ENCODE measurements at regions not wholly inside any gene's neighbourhood (a gene's known extent, or its start where the extent isn't known, plus 50 kb on each side); places are given as distances from the start of the nearest gene placed in this dataset.

DNA sequence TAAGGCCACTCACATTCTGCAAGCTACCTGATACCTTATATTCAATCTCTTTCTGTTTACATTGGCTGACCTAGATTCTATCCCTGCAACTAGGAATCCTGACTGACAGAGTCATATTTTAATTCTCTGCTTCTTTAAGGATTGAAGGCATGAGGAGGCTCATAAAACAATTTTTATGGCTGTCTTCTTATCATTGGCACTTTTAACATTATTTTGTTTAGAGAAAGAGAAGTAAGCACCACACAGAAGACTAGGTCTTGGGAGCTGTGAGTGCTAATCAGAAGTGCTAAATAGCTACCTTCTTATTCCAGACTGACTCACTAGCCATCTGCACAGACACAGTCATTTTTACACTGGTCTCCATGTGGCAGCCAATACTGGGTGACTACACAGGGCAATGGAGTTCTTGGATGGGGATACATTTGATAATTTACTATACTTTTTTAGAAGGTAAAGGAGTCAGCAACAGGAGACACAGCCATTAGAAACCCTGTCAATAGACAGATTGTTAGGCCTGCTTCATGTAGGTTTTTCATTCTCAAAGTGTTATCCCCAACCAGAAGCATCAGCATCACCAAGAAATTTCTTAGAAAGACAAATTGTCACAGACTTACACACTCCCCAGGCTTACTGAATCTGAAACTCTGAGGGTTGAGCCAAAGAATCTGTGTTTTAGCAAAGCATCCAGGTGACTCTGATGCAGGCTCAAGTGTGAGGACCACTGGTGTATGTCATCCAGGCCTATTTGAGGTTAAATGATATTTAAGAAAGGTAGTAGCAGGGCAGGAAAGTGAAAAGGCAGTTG lies 214.1 kb downstream of the DUSP6 start:
- no peak for DNase-seq
- Histone ChIP-seq H3K27ac (no peak overlapping the region), H3K9me3 (no peaks in the 10 kb centered on the region), H3K27me3 (no peaks in the 10 kb centered on the region), H3K4me3 (no peak overlapping the region), H3K4me1 (peaks cover 7 to 13% of the 10 kb centered on the region in 2 donors), H3K36me3 (no peaks in the 10 kb centered on the region)
- intact Hi-C loops (cut with DNase I; ENCODE audit: low total_unique reads) (no loop called here), in situ Hi-C loops (cut with MboI; ENCODE audit: low sequenced_read_pairs in 4 of 4) (no loop called here)
- peak in 1 of 2 donors; percentile 54 for ATAC-seq
- TF ChIP-seq, protein P1, sequence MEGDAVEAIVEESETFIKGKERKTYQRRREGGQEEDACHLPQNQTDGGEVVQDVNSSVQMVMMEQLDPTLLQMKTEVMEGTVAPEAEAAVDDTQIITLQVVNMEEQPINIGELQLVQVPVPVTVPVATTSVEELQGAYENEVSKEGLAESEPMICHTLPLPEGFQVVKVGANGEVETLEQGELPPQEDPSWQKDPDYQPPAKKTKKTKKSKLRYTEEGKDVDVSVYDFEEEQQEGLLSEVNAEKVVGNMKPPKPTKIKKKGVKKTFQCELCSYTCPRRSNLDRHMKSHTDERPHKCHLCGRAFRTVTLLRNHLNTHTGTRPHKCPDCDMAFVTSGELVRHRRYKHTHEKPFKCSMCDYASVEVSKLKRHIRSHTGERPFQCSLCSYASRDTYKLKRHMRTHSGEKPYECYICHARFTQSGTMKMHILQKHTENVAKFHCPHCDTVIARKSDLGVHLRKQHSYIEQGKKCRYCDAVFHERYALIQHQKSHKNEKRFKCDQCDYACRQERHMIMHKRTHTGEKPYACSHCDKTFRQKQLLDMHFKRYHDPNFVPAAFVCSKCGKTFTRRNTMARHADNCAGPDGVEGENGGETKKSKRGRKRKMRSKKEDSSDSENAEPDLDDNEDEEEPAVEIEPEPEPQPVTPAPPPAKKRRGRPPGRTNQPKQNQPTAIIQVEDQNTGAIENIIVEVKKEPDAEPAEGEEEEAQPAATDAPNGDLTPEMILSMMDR (IDR thresholded peaks at IDR 0.05 in 4 of 5, conservative IDR thresholded peaks at IDR 0.05 in 1 of 5), result no peak
- TF ChIP-seq POLR2A (IDR thresholded peaks at IDR 0.05), result no peak

DNA sequence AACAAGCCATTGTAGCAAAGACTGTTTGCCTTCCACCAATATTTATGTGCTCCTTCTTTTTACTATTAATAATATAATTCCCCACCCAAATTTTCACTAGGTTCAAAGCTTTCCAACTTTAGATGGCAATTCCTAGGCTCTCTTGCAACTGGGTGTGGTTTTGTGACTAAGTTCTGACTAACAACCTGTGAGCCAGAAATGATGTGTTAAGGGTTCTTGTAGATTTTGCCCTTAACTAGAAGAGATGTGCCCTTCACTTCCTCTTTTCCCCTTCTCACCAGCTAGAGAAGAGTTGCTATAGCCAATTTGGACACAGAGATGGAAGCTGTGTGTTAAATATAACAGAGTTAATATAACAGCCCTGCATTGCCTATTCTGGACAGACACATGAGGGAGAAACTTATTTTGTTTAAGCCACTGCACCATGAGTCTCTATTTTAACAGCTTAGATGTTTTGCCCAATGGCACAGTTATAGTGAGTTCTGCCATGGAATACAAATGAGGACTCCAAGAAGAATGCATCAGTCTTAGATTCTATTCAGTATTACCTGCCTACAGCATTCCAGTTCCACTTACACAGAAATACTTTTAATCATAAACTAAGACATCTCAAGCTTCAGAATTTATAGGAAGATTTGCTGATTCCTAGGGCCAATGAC lies 216.2 kb downstream of the DUSP6 start:
- DNase-seq (no peak), ATAC-seq (no peak)
- peaks cover 7 to 13% of the 10 kb centered on the region in 2 donors for H3K4me1 ChIP-seq
- in situ Hi-C loops (cut with MboI; ENCODE audit: low sequenced_read_pairs in 4 of 4) (no loop called here), intact Hi-C loops (cut with DNase I; ENCODE audit: low total_unique reads) (no loop called here)
- no peaks in the 10 kb centered on the region for H3K9me3 ChIP-seq
- H3K27ac ChIP-seq, result no peak overlapping the region
- no peaks in the 10 kb centered on the region for H3K27me3 ChIP-seq
- no peak overlapping the region for H3K4me3 ChIP-seq
- TF ChIP-seq, protein P1 (IDR thresholded peaks at IDR 0.05 in 4 of 5, conservative IDR thresholded peaks at IDR 0.05 in 1 of 5), result no peak
- no peak for TF ChIP-seq POLR2A (IDR thresholded peaks at IDR 0.05)
- no peaks in the 10 kb centered on the region for H3K36me3 ChIP-seq

DNA sequence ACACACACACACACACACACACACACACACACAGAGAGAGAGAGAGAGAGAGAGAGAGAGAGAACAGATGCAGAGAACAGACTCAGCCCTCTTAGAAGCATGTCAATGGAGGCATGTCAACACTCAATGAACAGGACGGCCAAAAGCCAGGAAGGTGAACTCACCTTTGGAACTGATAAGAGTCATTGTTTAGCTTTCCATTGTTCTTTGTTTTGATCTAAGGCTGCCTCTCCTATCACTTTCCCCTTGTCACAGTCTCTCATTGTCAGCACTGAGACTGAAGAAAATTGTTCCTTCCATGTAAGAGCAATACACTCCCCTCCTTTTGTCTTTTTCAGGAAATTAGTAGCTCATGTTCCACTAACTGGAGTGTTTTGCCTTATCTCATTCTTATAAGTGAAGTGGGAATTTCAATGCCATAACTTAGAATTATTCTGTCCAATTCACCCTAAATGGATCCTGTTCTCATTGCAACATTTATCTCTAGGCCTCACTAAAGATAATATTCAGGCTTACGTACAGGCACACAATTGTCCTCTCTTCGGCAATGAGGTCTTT lies 218.0 kb downstream of the DUSP6 start:
- Histone ChIP-seq H3K9me3 (no peaks in the 10 kb centered on the region), H3K27ac (no peak overlapping the region), H3K4me3 (no peak overlapping the region), H3K4me1 (peaks cover 7 to 9% of the 10 kb centered on the region in 2 donors), H3K27me3 (no peaks in the 10 kb centered on the region), H3K36me3 (no peaks in the 10 kb centered on the region)
- DNase-seq, result no peak
- ATAC-seq, result no peak
- intact Hi-C loops (cut with DNase I; ENCODE audit: low total_unique reads), result no loop called here
- in situ Hi-C loops (cut with MboI; ENCODE audit: low sequenced_read_pairs in 4 of 4), result no loop called here
- TF ChIP-seq, protein P1 (IDR thresholded peaks at IDR 0.05 in 4 of 5, conservative IDR thresholded peaks at IDR 0.05 in 1 of 5), result no peak
- TF ChIP-seq POLR2A (IDR thresholded peaks at IDR 0.05), result no peak

DNA sequence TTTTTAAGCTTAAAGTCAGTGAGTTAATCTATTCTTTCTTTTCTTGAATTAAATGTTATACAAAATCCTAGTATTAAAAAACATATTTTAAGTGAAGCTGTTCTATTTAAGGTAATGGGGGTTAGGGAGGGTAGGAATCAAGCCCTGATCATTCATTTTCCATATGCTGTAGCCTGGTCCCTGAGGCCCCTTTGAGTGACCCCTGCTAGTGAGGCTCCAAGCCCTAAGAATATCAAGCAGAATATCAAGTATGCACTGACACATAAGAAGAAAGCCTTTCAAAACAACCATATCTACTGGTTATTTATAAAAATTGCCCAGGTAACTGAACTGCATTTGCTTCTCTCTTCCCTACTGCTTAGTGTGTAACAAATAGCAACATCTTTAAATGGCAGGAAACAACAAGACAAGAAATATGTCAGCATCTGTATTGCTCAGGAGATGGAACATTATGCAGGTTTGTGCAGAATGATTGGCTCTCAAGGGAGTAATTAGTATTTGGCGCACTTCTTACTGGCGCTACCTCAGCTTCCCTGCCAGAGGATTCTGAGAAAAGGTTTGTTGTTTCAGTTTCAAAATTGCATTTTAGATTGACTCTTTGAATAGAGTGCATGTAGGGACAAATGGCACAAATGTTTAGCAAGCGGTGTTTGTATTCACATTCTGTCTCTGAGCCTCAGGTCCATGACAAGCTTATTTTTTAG lies 223.0 kb downstream of the DUSP6 start:
- Histone ChIP-seq H3K9me3 (no peaks in the 10 kb centered on the region), H3K36me3 (no peaks in the 10 kb centered on the region), H3K27ac (no peak overlapping the region), H3K4me1 (no peaks in the 10 kb centered on the region), H3K4me3 (no peak overlapping the region), H3K27me3 (no peaks in the 10 kb centered on the region)
- in situ Hi-C loops (cut with MboI; ENCODE audit: low sequenced_read_pairs in 4 of 4), result no loop called here
- intact Hi-C loops (cut with DNase I; ENCODE audit: low total_unique reads), result no loop called here
- DNase-seq (no peak), ATAC-seq (no peak)
- TF ChIP-seq, protein P1 (IDR thresholded peaks at IDR 0.05 in 4 of 5, conservative IDR thresholded peaks at IDR 0.05 in 1 of 5), result no peak
- TF ChIP-seq POLR2A (IDR thresholded peaks at IDR 0.05), result no peak
